OCI-LY7 (cell line): ENCODE measurements at regions not wholly inside any gene's neighbourhood (a gene's known extent, or its start where the extent isn't known, plus 50 kb on each side); places are given as distances from the start of the nearest gene placed in this dataset.
"Not testable (repeated sequence)": the region's sequence is repeated elsewhere in the genome, so short reads cannot be mapped to it uniquely, and the experiment has no call there.

Source experiments
- BruUV-seq: library from RNA; stranded (reverse); fragments of 400-500 nt; replicated peaks from 2 replicates; lab custom pipeline; 2021; lab: Mats Ljungman, UMichigan
- CTCF ChIA-PET: fragments of 300-600 bp; sonication (Branson Sonifier 250); formaldehyde crosslinking; loops from one replicate; lab custom pipeline; 2022; ENCODE audit warnings: antibody characterized with exemption; ENCODE audit not compliant: unreplicated experiment; lab: Charles Lee
- POLR2A ChIA-PET: fragments of 300-600 bp; sonication (Branson Sonifier 250); formaldehyde crosslinking; loops from one replicate; lab custom pipeline; 2022; ENCODE audit warnings: antibody characterized with exemption; lab: Charles Lee
- DNase-seq: peaks from one replicate; pipeline ENCODE4 v3.0.0-alpha.2; 2015; ENCODE audit warnings: low spot score
- H2AFZ ChIP-seq: fragments of 200-600 bp; sonication (generic), shearing (Covaris generic); 2 replicates; pipeline ENCODE4 v1.6.1; 2014; ENCODE audit warnings: mild to moderate bottlenecking, antibody characterized with exemption, low read length, moderate library complexity
- H3K27ac ChIP-seq: fragments of 200-600 bp; sonication (generic); 2 replicates; pipeline ENCODE4 v1.5.1; 2014; ENCODE audit warnings: mixed run types, low read depth, mild to moderate bottlenecking, moderate library complexity, low read length, inconsistent platforms; ENCODE audit not compliant: poor library complexity, severe bottlenecking
- H3K36me3 ChIP-seq: fragments of 200-600 bp; sonication (generic); 2 replicates; pipeline ENCODE4 v1.6.1; 2014; ENCODE audit warnings: mild to moderate bottlenecking, antibody characterized with exemption, low read length, moderate library complexity, mixed read lengths; ENCODE audit not compliant: insufficient read depth
- H3K4me1 ChIP-seq: fragments of 200-600 bp; sonication (generic); 2 replicates; pipeline ENCODE4 v1.5.1; 2014; ENCODE audit warnings: mild to moderate bottlenecking, low read length; ENCODE audit not compliant: insufficient read depth, poor library complexity, severe bottlenecking
- H3K4me2 ChIP-seq: fragments of 200-600 bp; sonication (generic); 2 replicates; pipeline ENCODE4 v1.6.1; 2014; ENCODE audit warnings: mild to moderate bottlenecking, low read length
- H3K4me3 ChIP-seq: fragments of 200-600 bp; sonication (generic); 2 replicates; pipeline ENCODE4 v1.5.1; 2014; ENCODE audit warnings: mild to moderate bottlenecking, low read depth, low read length; ENCODE audit not compliant: poor library complexity, severe bottlenecking
- H3K79me2 ChIP-seq: fragments of 200-600 bp; sonication (generic); 2 replicates; pipeline ENCODE4 v1.6.1; 2016; ENCODE audit warnings: low read depth, mild to moderate bottlenecking, low read length, moderate library complexity, mixed read lengths; ENCODE audit not compliant: insufficient read depth
- H3K9me2 ChIP-seq: fragments of 200-600 bp; sonication (generic); 2 replicates; pipeline ENCODE4 v1.6.1; 2016; ENCODE audit warnings: mild to moderate bottlenecking, low read length, mixed read lengths; ENCODE audit not compliant: insufficient read depth
- H3K9me3 ChIP-seq: fragments of 200-600 bp; sonication (generic); 2 replicates; pipeline ENCODE4 v1.6.1; 2014; ENCODE audit warnings: mild to moderate bottlenecking, mixed run types, low read length, mixed read lengths
- H4K20me1 ChIP-seq: fragments of 200-600 bp; sonication (generic); 2 replicates; pipeline ENCODE4 v1.6.1; 2014; ENCODE audit warnings: mild to moderate bottlenecking, antibody characterized with exemption, low read length, moderate library complexity, mixed read lengths; ENCODE audit not compliant: insufficient read depth
- EZH2phosphoT487 ChIP-seq: fragments of 200-600 bp; sonication (generic); IDR thresholded peaks from 2 replicates; pipeline ENCODE4 v1.6.1; 2018; ENCODE audit warnings: low read depth, borderline replicate concordance, mild to moderate bottlenecking, mixed run types, antibody characterized with exemption, low read length, moderate library complexity, mixed read lengths
- intact Hi-C: fragments of 100-400 bp; cut with micrococcal nuclease; formaldehyde crosslinking; loops from one replicate; pipeline ENCODE4 v1.10.0; 2022; ENCODE audit not compliant: unreplicated experiment
- TF ChIP-seq, protein P1 (sequence below): fragments of 200-600 bp; sonication (generic); conservative IDR thresholded peaks from 2 replicates; pipeline ENCODE4 v1.5.1; 2014; ENCODE audit warnings: mild to moderate bottlenecking, antibody characterized with exemption, low read length, moderate library complexity, mixed read lengths

GRCh38 chr1:157302724-157303123 is 164.5 kb upstream of the ETV3 start:
- Histone ChIP-seq H3K36me3 (no peaks in the 10 kb centered on the region), H3K4me3 (no peak overlapping the region), H3K4me1 (no peaks in the 10 kb centered on the region), H3K79me2 (no peaks in the 10 kb centered on the region), H3K27ac (no peak overlapping the region), H3K9me2 (no peaks in the 10 kb centered on the region), H3K9me3 (no peaks in the 10 kb centered on the region), H2AFZ (no peak overlapping the region), H4K20me1 (no peaks in the 10 kb centered on the region), H3K4me2 (no peak overlapping the region)
- DNase-seq = no peak
- CTCF ChIA-PET = no interaction called here
- POLR2A ChIA-PET = no interaction called here
- intact Hi-C loops = no loop called here
- TF ChIP-seq, protein P1, sequence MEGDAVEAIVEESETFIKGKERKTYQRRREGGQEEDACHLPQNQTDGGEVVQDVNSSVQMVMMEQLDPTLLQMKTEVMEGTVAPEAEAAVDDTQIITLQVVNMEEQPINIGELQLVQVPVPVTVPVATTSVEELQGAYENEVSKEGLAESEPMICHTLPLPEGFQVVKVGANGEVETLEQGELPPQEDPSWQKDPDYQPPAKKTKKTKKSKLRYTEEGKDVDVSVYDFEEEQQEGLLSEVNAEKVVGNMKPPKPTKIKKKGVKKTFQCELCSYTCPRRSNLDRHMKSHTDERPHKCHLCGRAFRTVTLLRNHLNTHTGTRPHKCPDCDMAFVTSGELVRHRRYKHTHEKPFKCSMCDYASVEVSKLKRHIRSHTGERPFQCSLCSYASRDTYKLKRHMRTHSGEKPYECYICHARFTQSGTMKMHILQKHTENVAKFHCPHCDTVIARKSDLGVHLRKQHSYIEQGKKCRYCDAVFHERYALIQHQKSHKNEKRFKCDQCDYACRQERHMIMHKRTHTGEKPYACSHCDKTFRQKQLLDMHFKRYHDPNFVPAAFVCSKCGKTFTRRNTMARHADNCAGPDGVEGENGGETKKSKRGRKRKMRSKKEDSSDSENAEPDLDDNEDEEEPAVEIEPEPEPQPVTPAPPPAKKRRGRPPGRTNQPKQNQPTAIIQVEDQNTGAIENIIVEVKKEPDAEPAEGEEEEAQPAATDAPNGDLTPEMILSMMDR = no peak
- TF ChIP-seq EZH2phosphoT487 = no peak
- no TSS peak for BruUV-seq

- Histone ChIP-seq H3K79me2 (no peaks in the 10 kb centered on the region), H2AFZ (no peak overlapping the region), H3K9me2 (no peaks in the 10 kb centered on the region), H3K4me2 (no peak overlapping the region), H4K20me1 (no peaks in the 10 kb centered on the region), H3K4me3 (no peak overlapping the region), H3K4me1 (no peaks in the 10 kb centered on the region), H3K9me3 (no peaks in the 10 kb centered on the region), H3K36me3 (no peaks in the 10 kb centered on the region), H3K27ac (no peak overlapping the region)
- ChIA-PET POLR2A (no interaction called here), CTCF (no interaction called here)
- DNase-seq = no peak
- intact Hi-C loops = no loop called here
- TF ChIP-seq EZH2phosphoT487 = no peak
- TF ChIP-seq, protein P1 = no peak
- no TSS peak for BruUV-seq
These were observed 164.0 kb upstream of the ETV3 start for GRCh38 chr1:157302199-157302497.

DNA sequence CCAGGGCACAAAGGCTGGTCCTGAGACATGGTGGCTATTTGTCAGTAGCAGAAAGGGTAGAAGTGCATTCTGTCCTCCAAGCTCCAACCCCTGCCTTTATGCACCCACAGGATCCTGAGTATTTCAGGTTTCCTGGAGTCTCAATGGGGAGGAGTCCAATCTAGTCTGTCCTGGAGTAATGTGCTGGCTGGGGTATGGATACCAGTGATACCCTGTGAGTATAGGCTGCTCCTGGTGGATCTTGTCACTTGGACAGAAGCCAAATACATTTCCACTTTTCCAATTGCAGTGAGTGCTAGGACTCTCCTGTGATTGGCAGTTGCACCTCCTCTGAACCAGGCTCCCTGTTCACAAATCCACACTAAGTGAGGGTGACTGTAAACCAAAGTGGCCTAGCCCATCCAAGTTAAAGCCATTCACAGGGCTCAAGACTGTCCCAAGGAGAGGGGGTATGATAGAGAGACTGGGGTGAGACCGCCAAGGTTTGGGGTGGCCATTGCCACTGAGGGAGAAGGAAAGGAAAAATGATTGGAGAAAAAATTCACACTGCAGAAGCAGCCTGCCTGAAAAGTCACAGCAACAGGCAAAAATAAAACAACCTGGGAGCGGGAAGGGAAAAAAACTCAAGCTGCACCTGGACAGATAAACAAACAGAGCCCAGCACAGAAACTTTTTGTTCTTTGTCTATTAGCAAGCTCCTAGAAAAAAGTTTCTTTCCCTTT is 163.4 kb upstream of the ETV3 start:
- H3K4me1 ChIP-seq = no peaks in the 10 kb centered on the region
- no peak overlapping the region for H3K27ac ChIP-seq
- H2AFZ ChIP-seq = no peak overlapping the region
- H3K36me3 ChIP-seq = no peaks in the 10 kb centered on the region
- DNase-seq = no peak
- no peaks in the 10 kb centered on the region for H3K9me3 ChIP-seq
- no peaks in the 10 kb centered on the region for H3K9me2 ChIP-seq
- TF ChIP-seq, protein P1 = no peak
- TF ChIP-seq EZH2phosphoT487 = no peak
- no peaks in the 10 kb centered on the region for H4K20me1 ChIP-seq
- BruUV-seq = no TSS peak
- ChIA-PET POLR2A (no interaction called here), CTCF (no interaction called here)
- H3K79me2 ChIP-seq = no peaks in the 10 kb centered on the region
- H3K4me2 ChIP-seq = no peak overlapping the region
- intact Hi-C loops = no loop called here
- no peak overlapping the region for H3K4me3 ChIP-seq

- H3K9me3 ChIP-seq, DNase-seq, H3K4me1 ChIP-seq, H3K79me2 ChIP-seq, BruUV-seq, H3K27ac ChIP-seq, CTCF ChIA-PET, H2AFZ ChIP-seq, H3K4me2 ChIP-seq, intact Hi-C loops, H4K20me1 ChIP-seq, H3K36me3 ChIP-seq, H3K9me2 ChIP-seq, H3K4me3 ChIP-seq: not testable (repeated sequence)
- POLR2A ChIA-PET = interaction anchor here (0.8 kb wide), 1 partner anchor 39 kb away, joined by 4 read pairs; no protein-coding TSS in a partner anchor
These were observed 156.4 kb upstream of the ETV3 start for GRCh38 chr1:157294387-157295145.
